ENCODE measurements at regions not wholly inside any gene's neighbourhood (a gene's known extent, or its start where the extent isn't known, plus 50 kb on each side); places are given as distances from the start of the nearest gene placed in this dataset.
A peak's percentile ranks its signal among the peaks of the same experiment; 100 is the strongest.

- H3K4me1 Mint-ChIP-seq: peaks cover under 1% of the 10 kb centered on the region
- H3K4me3 Mint-ChIP-seq: no peak overlapping the region
- peaks cover 49% of the 10 kb centered on the region for H3K27me3 Mint-ChIP-seq
- DNase-seq (no peak), ATAC-seq (no peak)
- H3K9me3 Mint-ChIP-seq: no peaks in the 10 kb centered on the region
- H3K27ac Mint-ChIP-seq: no peak overlapping the region
Measured at GRCh38 chr6:33967966-33968724, 164.3 kb upstream of the MLN start.

GRCh38 chr6:33967265-33967767 lies 163.5 kb upstream of the MLN start:
- Mint-ChIP-seq H3K4me3 (no peak overlapping the region), H3K9me3 (no peaks in the 10 kb centered on the region), H3K27ac (no peak overlapping the region), H3K4me1 (peaks cover 6% of the 10 kb centered on the region), H3K27me3 (peaks cover 49% of the 10 kb centered on the region)
- ATAC-seq (no peak), DNase-seq (no peak)

DNA sequence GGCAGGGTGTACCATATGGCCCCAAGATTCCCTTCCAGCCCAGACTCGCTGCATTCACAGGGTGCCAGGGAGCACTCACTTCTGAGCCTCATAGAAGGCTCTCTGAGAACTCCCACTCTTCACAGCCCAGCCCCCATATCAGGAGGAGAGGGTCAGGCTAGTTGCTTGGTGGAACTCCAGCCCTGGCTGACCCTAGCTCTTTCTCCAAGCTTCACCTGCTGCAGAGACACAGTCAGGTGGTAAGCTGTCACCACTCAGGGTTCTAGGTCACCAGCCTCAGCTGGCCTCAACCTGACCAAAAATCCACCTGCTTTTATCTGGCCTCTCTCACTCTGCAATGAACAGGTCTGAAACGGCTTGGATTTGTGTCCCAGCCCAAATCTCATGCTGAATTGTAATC lies 162.7 kb upstream of the MLN start:
- no peak for ATAC-seq
- no peak for DNase-seq
- Mint-ChIP-seq H3K27ac (no peak overlapping the region), H3K4me1 (peaks cover 6% of the 10 kb centered on the region), H3K4me3 (no peak overlapping the region), H3K27me3 (peaks cover 46% of the 10 kb centered on the region), H3K9me3 (no peaks in the 10 kb centered on the region)

DNA sequence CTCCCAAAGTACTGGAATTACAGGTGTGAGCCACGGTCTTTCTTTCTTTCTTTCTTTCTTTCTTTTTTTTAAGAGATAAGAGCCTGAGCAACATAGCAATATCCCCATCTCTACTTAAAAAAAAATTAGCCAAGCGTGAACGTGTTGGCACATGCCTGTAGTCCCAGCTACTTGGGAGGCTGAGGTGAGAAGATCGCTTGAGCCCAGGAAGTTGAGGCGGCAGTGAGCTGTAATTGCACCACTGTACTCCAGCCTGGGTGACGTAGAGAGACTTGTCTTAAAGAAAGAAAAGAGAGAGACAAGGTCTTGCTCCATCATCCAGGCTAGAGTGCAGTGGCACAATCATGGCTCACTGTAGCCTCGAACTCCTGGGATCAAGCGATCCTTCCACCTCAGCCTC lies 162.0 kb upstream of the MLN start:
- Mint-ChIP-seq H3K4me3 (no peak overlapping the region), H3K27me3 (peaks cover 43% of the 10 kb centered on the region)

GRCh38 chr6:33964387-33964786 lies 160.6 kb upstream of the MLN start:
- ATAC-seq: no peak
- Mint-ChIP-seq H3K27ac (no peak overlapping the region), H3K4me3 (no peak overlapping the region), H3K27me3 (peaks cover 29% of the 10 kb centered on the region), H3K4me1 (peaks cover 6% of the 10 kb centered on the region), H3K9me3 (no peaks in the 10 kb centered on the region)
- no peak for DNase-seq

More for the DNA sequence above, 162.0 kb upstream of the MLN start:
- Mint-ChIP-seq H3K27ac (no peak overlapping the region), H3K4me1 (peaks cover 6% of the 10 kb centered on the region), H3K9me3 (no peaks in the 10 kb centered on the region)
- ATAC-seq (no peak), DNase-seq (no peak)

GRCh38 chr6:33963136-33963750 lies 159.4 kb upstream of the MLN start:
- Mint-ChIP-seq H3K9me3 (no peaks in the 10 kb centered on the region), H3K27ac (no peak overlapping the region), H3K27me3 (peaks cover 23% of the 10 kb centered on the region), H3K4me1 (peaks cover 10% of the 10 kb centered on the region), H3K4me3 (no peak overlapping the region)
- ATAC-seq (no peak), DNase-seq (no peak)

GRCh38 chr6:33962246-33963027 lies 158.6 kb upstream of the MLN start:
- H3K27ac Mint-ChIP-seq: peak overlapping the region in 1 of 2 donors; percentile 83
- peaks cover 18% of the 10 kb centered on the region for H3K27me3 Mint-ChIP-seq
- no peak overlapping the region for H3K4me3 Mint-ChIP-seq
- peaks cover 11% of the 10 kb centered on the region for H3K4me1 Mint-ChIP-seq
- no peaks in the 10 kb centered on the region for H3K9me3 Mint-ChIP-seq
- DNase-seq (no peak), ATAC-seq (no peak)

GRCh38 chr6:33961691-33962090 lies 157.9 kb upstream of the MLN start:
- Mint-ChIP-seq H3K9me3 (no peaks in the 10 kb centered on the region), H3K4me3 (no peak overlapping the region), H3K4me1 (peaks cover 12% of the 10 kb centered on the region), H3K27me3 (peaks cover 18% of the 10 kb centered on the region), H3K27ac (peak overlapping the region in 1 of 2 donors; percentile 83)
- DNase-seq (no peak), ATAC-seq (no peak)

GRCh38 chr6:33960345-33961313 lies 156.8 kb upstream of the MLN start:
- H3K9me3 Mint-ChIP-seq: no peaks in the 10 kb centered on the region

GRCh38 chr6:33959661-33960344 lies 156.0 kb upstream of the MLN start:
- DNase-seq: no peak
- Mint-ChIP-seq H3K27ac (no peak overlapping the region), H3K4me3 (no peak overlapping the region), H3K4me1 (peaks cover 16% of the 10 kb centered on the region), H3K9me3 (no peaks in the 10 kb centered on the region), H3K27me3 (peaks cover 13% of the 10 kb centered on the region)
- no peak for ATAC-seq

More at GRCh38 chr6:33960345-33961313, 156.8 kb upstream of the MLN start:
- Mint-ChIP-seq H3K4me1 (peaks cover 15% of the 10 kb centered on the region), H3K27ac (no peak overlapping the region), H3K27me3 (peaks cover 13% of the 10 kb centered on the region), H3K4me3 (no peak overlapping the region)
- ATAC-seq: no peak
- DNase-seq: no peak

DNA sequence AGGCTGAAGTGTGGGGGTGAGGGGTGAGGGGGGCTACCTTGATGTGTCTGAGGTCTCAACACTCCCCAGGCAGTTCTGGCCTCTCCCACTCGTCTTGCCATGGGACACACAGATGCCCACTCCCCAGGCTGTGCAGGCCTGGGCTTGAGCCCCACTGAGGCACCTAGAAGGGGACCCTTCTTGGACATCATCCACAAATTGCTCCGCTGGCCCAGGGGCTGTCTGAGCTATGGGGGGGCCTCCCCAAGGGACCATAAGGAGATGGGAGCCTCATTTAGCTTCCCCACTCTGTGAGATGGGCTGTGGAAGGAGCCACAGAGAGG lies 155.5 kb upstream of the MLN start:
- no peak overlapping the region for H3K27ac Mint-ChIP-seq
- ATAC-seq (no peak), DNase-seq (no peak)
- no peaks in the 10 kb centered on the region for H3K9me3 Mint-ChIP-seq
- H3K4me3 Mint-ChIP-seq: no peak overlapping the region
- peaks cover 13% of the 10 kb centered on the region for H3K27me3 Mint-ChIP-seq
- H3K4me1 Mint-ChIP-seq: peaks cover 21% of the 10 kb centered on the region

DNA sequence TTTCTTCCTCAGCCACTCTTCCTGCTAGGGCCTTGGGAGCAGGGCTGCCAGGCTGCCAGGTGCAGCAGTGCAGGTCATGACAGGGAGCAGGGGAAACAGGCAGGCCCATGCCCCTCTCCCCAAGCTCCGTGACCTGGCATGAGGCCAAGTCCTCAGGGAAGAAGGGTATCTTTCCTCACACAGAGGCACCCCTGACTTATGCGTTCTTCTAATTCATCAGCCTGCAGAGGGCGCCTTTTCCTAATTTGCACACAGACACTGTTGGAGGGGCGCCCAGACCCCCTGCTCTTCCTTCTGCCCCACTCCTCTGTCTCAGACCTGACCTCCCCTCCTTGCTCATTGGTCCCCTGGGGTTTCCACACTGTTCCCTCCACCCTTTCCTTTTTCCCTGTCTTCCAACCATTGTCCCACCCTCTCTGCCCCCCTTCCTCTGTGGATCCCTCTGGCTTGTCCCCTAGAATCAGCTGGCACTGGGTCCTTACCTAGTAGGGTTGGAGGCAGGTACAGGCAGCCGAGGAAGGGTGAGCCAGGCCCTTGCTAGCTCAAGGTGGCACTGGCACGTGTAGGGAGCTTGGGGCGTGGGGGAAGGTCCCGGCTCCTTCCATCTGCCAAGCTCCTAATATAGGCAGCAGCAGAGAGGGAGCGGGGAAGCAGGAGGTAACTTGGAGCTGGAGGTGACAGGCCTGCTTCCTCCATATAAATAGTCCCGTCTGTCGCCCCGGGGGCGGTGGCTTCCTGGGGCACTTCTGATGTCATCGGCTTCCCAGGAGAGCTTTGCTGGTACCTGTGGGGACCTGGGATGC lies 154.9 kb upstream of the MLN start:
- ATAC-seq (no peak), DNase-seq (no peak)
- peaks cover 13% of the 10 kb centered on the region for H3K27me3 Mint-ChIP-seq
- peak overlapping the region in 1 of 2 donors; percentile 5 for H3K27ac Mint-ChIP-seq
- H3K4me3 Mint-ChIP-seq: no peak overlapping the region
- H3K4me1 Mint-ChIP-seq: peaks cover 22% of the 10 kb centered on the region
- H3K9me3 Mint-ChIP-seq: no peaks in the 10 kb centered on the region

GRCh38 chr6:33957892-33958525 lies 154.2 kb upstream of the MLN start:
- DNase-seq (no peak), ATAC-seq (no peak)
- Mint-ChIP-seq H3K27me3 (peaks cover 13% of the 10 kb centered on the region), H3K4me3 (no peak overlapping the region), H3K27ac (no peak overlapping the region), H3K4me1 (peaks cover 20% of the 10 kb centered on the region), H3K9me3 (no peaks in the 10 kb centered on the region)

Measured in stimulated activated naive CD8-positive, alpha-beta T cell treated with anti-CD3 and anti-CD28 coated beads, Interleukin-15, amount 100 ng/mL, for 72 hours (primary cell).